Stimulated activated naive CD4-positive, alpha-beta T cell treated with Interleukin-2 at 50 U/mL for 16 hours (primary cell): ENCODE measurements at regions not wholly inside any gene's neighbourhood (a gene's known extent, or its start where the extent isn't known, plus 50 kb on each side); places are given as distances from the start of the nearest gene placed in this dataset.

Experiments
- DNase-seq: peaks from one replicate; lab custom pipeline; 2025; lab: John Stamatoyannopoulos, UW

DNA sequence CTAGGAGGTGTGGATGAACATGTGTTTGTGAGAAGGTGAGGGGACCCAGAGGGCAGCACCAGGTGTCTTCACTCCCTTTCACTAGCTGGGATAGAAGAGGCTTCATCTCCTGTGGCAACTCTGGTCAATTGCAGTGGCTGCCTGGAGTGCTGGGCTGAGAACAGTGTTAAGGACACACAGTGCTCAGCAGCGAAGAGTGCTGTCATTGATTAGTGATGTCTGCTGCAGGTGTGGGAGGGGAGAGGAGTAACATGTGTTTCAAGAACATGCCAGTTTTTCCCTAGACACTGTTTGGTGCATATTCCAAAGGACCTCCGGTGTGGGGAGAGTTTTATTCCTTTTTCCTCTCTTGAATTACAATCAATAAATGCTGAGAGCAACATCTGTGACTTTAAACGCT, 95.9 kb upstream of the CXCR4 start:
- no peak for DNase-seq

GRCh38 chr2:136212426-136213378, 94.8 kb upstream of the CXCR4 start:
- no peak for DNase-seq

- no peak for DNase-seq
Observed at GRCh38 chr2:136211701-136212100, 93.8 kb upstream of the CXCR4 start.

GRCh38 chr2:136210822-136211221, 92.9 kb upstream of the CXCR4 start:
- DNase-seq, result no peak

DNA sequence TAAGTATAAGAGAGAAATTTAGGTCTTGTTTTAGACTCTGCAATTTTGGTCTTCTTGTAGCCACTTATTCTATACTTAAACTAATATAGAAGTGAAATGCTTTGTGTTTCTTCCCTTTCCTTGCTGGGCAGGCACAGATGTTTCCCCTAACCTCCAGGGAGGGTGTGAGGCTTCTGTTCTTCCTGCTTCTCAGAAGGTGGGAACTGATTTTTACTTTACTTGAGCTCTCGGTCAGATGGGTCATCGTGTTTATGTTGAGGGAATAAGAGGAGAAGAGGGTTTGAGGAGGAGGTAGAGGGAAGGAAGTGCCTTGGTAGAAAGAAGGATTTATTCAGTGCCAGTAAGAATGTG, 92.5 kb upstream of the CXCR4 start:
- DNase-seq, result no peak

DNA sequence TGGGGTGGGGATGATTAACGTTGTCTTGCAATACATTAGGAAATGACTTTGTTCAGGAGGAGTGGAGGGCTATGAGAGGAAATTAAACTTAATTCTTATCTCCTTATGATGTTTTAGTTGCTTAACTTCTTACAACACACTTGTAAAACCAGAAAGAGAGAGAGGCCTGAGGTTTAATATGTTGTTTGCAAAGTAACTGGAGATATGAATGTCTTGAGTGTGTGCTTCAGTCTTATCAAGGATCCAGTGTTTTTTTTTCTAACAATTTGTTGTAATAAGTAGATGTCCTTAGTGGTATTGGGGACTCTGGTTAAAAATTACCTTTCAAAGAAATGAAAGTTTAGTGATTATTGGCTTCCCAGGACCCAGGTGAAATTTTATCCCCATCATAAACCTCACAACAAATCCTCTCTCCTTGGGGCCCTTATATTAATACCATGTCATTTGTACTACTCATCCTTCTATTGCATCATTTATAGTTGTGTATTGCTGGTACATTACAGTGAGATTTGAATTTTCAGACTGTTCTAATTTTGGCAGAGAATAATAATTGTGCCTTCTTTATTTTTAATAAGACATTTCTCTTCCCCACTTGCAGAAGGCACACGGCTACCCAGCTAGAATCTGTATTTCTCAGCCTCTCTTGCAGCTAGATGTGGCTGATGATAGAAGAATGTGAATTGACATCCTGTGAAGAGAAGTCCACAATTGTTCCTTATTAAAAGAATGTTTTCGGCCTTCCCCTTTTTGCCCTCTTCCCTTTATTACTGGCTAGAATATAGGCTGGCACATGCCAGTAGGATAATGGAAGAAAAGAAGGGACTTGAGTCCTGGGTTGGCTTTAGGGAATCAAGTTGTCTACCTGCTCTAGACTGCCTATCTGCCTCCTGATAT, 91.9 kb upstream of the CXCR4 start:
- no peak for DNase-seq

DNA sequence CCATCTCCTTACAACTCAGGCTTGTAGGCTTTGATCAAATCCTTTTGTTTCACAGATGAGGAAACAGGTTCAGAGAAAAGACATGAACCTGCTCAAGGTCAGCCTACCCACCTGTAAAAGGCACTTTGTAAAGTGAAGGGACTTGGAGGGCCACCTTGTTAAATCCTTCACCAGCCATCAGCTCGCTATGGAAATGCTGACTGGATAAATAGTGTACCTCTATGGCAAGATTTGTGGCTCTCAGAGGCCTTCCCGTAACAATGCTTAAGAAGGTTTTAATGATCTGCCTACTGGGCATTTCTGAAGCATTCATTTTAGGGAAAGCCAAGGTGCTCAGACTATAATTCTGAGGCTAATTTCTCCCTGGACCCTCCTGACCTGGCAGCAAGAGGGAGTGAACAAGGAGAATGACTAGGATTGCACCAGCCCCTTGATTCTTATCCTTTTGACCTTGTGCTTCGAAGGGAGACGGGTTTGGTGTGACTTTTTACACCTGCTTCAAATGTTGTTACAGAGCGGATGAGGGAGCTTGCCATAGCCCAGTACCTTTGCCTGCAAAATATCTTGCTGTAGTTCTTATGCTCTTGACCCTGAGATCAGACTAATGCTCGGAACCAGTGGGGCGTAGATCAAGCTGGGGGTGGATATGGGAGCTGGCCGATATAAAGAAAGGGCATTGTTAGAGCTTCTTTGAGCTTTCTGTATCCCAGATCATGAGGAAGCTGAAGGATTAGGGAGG, 90.9 kb upstream of the CXCR4 start:
- no peak for DNase-seq

GRCh38 chr2:136207665-136208064, 89.7 kb upstream of the CXCR4 start:
- no peak for DNase-seq

- no peak for DNase-seq
Observed at GRCh38 chr2:136207030-136207623, 89.2 kb upstream of the CXCR4 start.

GRCh38 chr2:136206613-136207012, 88.7 kb upstream of the CXCR4 start:
- no peak for DNase-seq

GRCh38 chr2:136205615-136206014, 87.7 kb upstream of the CXCR4 start:
- DNase-seq, result no peak

- no peak for DNase-seq
Observed at GRCh38 chr2:136204971-136205370, 87.0 kb upstream of the CXCR4 start.

DNA sequence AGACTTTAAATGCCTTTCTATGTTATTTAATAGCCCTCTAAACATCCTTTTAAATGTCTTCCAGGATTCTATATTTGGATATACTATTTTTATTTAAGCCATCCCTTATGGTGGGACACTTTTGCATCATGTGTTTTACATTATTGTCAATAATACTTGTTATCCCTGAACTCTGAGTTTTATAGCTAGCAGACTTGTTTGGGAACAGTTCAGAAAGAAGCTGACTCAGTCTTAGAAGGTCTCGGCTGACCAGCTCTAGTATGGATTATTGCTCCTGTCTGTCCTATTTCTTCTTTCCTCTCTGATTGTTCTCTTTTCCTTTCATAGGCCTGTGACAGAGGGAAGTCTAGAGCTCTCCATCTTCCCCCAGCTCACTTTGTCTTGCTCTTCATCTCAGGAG, 77.3 kb upstream of the CXCR4 start:
- DNase-seq, result no peak

DNA sequence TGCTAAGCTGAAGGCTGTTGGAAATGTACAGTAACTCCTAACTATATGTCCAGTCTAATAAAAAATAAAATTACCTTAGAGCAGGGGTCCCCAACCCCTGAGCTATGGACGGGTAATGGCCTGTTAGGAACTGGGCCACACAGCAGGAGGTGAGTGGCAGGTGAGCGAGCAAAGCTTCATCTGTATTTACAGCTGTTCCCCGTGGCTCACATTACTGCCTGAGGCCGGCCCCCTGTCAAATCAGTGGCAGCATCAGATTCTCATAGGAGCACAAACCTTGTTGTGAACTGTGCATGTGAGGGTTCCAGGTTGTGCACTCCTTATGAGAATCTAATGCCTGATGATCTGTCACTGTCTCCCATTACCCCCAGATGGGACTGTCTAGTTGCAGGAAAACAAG, 73.1 kb upstream of the CXCR4 start:
- DNase-seq, result no peak

GRCh38 chr2:136189221-136189782, 71.4 kb upstream of the CXCR4 start:
- no peak for DNase-seq

- no peak for DNase-seq
Observed at GRCh38 chr2:136188086-136188485, 70.1 kb upstream of the CXCR4 start.

- DNase-seq, result no peak
Observed at GRCh38 chr2:136185981-136186776, 68.2 kb upstream of the CXCR4 start.

DNA sequence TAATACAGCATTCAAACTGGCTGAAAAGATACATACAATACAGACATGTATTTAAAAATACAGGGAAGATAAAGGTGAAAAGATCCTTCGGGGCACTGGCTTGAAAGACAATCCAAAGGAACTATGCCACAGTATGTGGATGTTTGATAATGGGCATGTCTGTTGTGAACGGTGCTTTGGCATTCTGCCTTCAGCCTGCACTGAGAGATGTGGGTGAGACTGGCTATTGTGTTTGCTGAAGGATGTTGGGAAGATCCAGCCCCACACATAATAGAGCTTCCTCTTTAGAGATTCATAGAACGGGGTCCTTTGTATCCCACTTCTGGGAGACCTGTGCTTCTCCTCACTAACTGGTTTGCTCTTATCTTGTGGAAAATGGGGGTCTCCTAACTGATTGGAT, 65.1 kb upstream of the CXCR4 start:
- no peak for DNase-seq

- no peak for DNase-seq
Observed at GRCh38 chr2:136182315-136182714, 64.4 kb upstream of the CXCR4 start.

DNA sequence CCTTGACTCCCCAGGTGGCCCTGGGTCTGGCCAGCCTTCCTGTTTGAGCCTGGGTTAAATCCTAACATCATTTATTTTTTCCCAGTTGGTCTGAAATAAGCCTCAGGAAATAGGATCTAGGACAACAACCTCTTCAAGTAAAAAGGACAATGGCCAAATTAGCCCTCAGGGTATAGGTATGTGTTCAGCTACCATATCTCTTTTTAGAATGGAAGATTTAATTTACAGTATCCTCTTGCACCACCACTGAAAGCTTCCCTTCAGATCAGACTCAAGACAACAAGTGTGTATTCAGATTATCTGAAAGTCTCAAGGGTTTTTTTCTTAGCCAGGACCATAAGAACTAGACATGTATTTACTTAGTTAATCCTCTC, 61.6 kb upstream of the CXCR4 start:
- no peak for DNase-seq
